Stomach (tissue), 8 donors: ENCODE measurements at regions not wholly inside any gene's neighbourhood (a gene's known extent, or its start where the extent isn't known, plus 50 kb on each side); places are given as distances from the start of the nearest gene placed in this dataset.

Experiments used
- DNase-seq, 2 donors: peaks; one replicate each; pipeline versions ENCODE4 v3.0.0 to v3.0.0-alpha.2; 2013 to 2019
- H3K27ac ChIP-seq, 5 donors: fragments of 200-600 bp in 4 of 5; sonication (generic) in 4 of 5; one replicate each; pipeline ENCODE4 v1.5.1; 2013 to 2019; ENCODE audit warnings: mild to moderate bottlenecking in 1 of 5, moderate library complexity in 1 of 5
- H3K27me3 ChIP-seq, 3 donors: fragments of 200-600 bp; sonication (generic); one replicate each; pipeline ENCODE4 v1.5.1; 2017 to 2019; ENCODE audit warnings: mixed run types in 1 of 3
- H3K36me3 ChIP-seq, 4 donors: fragments of 200-600 bp; sonication (generic); 1 replicate in 3 of 4; 2 replicates in 1 of 4; pipeline ENCODE4 v1.5.1; 2016 to 2019
- H3K4me1 ChIP-seq, 4 donors: fragments of 200-600 bp; sonication (generic); one replicate each; pipeline ENCODE4 v1.5.1; 2016 to 2019
- H3K4me3 ChIP-seq, 4 donors: fragments of 200-600 bp; sonication (generic) in 3 of 4; one replicate each; pipeline ENCODE4 v1.5.1; 2016 to 2019; ENCODE audit warnings: mild to moderate bottlenecking in 1 of 4
- H3K9me3 ChIP-seq, 4 donors: fragments of 200-600 bp; sonication (generic); one replicate each; pipeline ENCODE4 v1.5.1; 2016 to 2019
- EP300 ChIP-seq: sonication (generic); formaldehyde crosslinking; IDR thresholded peaks from one replicate; pipeline ENCODE4 v1.6.1; 2017; ENCODE audit warnings: antibody characterized with exemption
- POLR2A ChIP-seq, 4 donors: fragments of 450-650 bp; IDR thresholded peaks; one replicate each; pipeline ENCODE4 v1.6.1; 2016; ENCODE audit warnings: antibody characterized with exemption in 4 of 4, control low read depth in 2 of 4, mild to moderate bottlenecking in 1 of 4, moderate library complexity in 1 of 4
- POLR2AphosphoS5 ChIP-seq, 3 donors: sonication (generic); formaldehyde crosslinking; IDR thresholded peaks; one replicate each; pipeline ENCODE4 v1.6.1; 2016; ENCODE audit warnings: antibody characterized with exemption in 3 of 3
- WGBS, 5 donors: extraction: QIAGEN DNeasy Blood & Tissue Kit in 3 of 5; methylation state at CpG; one replicate each; pipeline versions ENCODE4 v1.1.5 to v1.1.7; 2013 to 2018; 5-methylcytosine and 5-hydroxymethylcytosine counted together
- intact Hi-C: fragments of 100-400 bp; cut with DNase I; formaldehyde crosslinking; loops from one replicate; pipeline ENCODE4 v1.15.1; 2023; ENCODE audit warnings: low total_unique reads
- TF ChIP-seq, protein P1 (sequence below), 7 experiments: fragments of 450-650 bp in 4 of 7; fragments of 200-600 bp in 3 of 7; sonication (generic) in 3 of 7; IDR thresholded peaks; one replicate each; pipeline ENCODE4 v1.5.1; 2016 to 2019; ENCODE audit warnings: antibody characterized with exemption in 7 of 7, control low read depth in 2 of 7, mild to moderate bottlenecking in 1 of 7
- donor health status: healthy with polysubstance abuse.
- donor health status: Bipolar disorder and iron deficiency.
- donor health status: healthy.

DNA sequence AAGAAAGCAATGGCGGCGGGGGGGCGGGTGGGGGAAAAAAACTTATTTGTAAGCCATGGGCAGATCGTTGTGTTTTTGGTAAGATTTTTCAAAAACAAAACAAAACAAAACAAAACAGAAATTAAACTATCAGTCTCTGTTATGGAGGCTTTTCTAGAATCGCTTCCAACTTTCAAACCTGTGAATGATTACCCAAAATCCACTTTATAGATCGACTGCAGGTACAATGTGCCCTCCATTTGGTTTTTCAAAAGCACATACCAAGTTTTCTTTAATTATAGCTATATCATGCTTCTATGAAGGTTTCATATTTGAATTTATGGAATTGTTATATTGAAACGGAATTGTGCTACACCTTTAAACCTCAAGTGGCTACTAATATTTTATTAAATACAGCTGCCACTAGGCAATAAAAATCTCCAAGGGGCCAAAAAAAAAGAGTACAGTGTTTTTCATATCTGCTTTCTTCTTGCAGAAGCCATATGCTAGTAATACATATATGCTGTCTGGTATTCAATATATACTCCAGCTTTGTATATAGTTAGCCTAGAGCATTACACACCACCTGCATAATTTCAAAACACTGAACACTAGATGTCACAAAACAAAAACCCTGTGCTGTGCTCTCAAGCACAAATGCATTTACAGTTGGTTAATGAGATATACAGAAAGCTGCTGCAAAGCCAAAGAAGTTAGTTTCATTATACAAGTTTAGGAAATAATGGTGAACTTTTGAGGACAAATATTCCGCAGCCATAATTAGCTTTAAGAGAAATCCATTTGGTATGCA, 683.8 kb upstream of the NR2F2 start:
- intact Hi-C loops = no loop called here
- TF ChIP-seq POLR2AphosphoS5 (IDR thresholded peaks at IDR 0.05) (no peak), POLR2A (IDR thresholded peaks at IDR 0.05) (no peak), EP300 (no peak)
- TF ChIP-seq, protein P1, sequence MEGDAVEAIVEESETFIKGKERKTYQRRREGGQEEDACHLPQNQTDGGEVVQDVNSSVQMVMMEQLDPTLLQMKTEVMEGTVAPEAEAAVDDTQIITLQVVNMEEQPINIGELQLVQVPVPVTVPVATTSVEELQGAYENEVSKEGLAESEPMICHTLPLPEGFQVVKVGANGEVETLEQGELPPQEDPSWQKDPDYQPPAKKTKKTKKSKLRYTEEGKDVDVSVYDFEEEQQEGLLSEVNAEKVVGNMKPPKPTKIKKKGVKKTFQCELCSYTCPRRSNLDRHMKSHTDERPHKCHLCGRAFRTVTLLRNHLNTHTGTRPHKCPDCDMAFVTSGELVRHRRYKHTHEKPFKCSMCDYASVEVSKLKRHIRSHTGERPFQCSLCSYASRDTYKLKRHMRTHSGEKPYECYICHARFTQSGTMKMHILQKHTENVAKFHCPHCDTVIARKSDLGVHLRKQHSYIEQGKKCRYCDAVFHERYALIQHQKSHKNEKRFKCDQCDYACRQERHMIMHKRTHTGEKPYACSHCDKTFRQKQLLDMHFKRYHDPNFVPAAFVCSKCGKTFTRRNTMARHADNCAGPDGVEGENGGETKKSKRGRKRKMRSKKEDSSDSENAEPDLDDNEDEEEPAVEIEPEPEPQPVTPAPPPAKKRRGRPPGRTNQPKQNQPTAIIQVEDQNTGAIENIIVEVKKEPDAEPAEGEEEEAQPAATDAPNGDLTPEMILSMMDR (IDR thresholded peaks at IDR 0.05) = no peak
- Histone ChIP-seq H3K9me3 (no peaks in the 10 kb centered on the region), H3K4me1 (peaks cover 0 to 4% (median 0%) of the 10 kb centered on the region in 4 donors), H3K27me3 (no peaks in the 10 kb centered on the region), H3K4me3 (no peak overlapping the region), H3K27ac (no peak overlapping the region), H3K36me3 (no peaks in the 10 kb centered on the region)
- WGBS, 5 donors = 75 to 86% (median 82%) methylated on average over 8 of the region's 8 CpGs
- peak in 1 of 2 donors; percentile 46 for DNase-seq

- 76 to 84% (median 82%) methylated on average over 10 of the region's 10 CpGs for WGBS, 5 donors
- TF ChIP-seq POLR2AphosphoS5 (IDR thresholded peaks at IDR 0.05) (no peak), EP300 (no peak), POLR2A (IDR thresholded peaks at IDR 0.05) (no peak)
- TF ChIP-seq, protein P1 (IDR thresholded peaks at IDR 0.05) = no peak
- Histone ChIP-seq H3K27me3 (no peaks in the 10 kb centered on the region), H3K36me3 (no peaks in the 10 kb centered on the region), H3K4me3 (no peak overlapping the region), H3K27ac (no peak overlapping the region), H3K4me1 (peaks cover 0 to 4% (median 0%) of the 10 kb centered on the region in 4 donors), H3K9me3 (no peaks in the 10 kb centered on the region)
- intact Hi-C loops = no loop called here
- DNase-seq = no peak
Observed at GRCh38 chr15:95647531-95648277, 682.8 kb upstream of the NR2F2 start.

GRCh38 chr15:95653361-95653805, 677.1 kb upstream of the NR2F2 start:
- H3K4me3 ChIP-seq = no peak overlapping the region
- H3K27ac ChIP-seq = no peak overlapping the region
- WGBS, 5 donors = 88 to 95% (median 93%) methylated on average over 8 of the region's 8 CpGs
- no peaks in the 10 kb centered on the region for H3K27me3 ChIP-seq
- TF ChIP-seq EP300 (no peak), POLR2AphosphoS5 (IDR thresholded peaks at IDR 0.05) (no peak), POLR2A (IDR thresholded peaks at IDR 0.05) (no peak)
- TF ChIP-seq, protein P1 (IDR thresholded peaks at IDR 0.05) = no peak
- no peaks in the 10 kb centered on the region for H3K9me3 ChIP-seq
- no peak for DNase-seq
- H3K36me3 ChIP-seq = no peaks in the 10 kb centered on the region
- no peaks in the 10 kb centered on the region for H3K4me1 ChIP-seq
- intact Hi-C loops = no loop called here

DNA sequence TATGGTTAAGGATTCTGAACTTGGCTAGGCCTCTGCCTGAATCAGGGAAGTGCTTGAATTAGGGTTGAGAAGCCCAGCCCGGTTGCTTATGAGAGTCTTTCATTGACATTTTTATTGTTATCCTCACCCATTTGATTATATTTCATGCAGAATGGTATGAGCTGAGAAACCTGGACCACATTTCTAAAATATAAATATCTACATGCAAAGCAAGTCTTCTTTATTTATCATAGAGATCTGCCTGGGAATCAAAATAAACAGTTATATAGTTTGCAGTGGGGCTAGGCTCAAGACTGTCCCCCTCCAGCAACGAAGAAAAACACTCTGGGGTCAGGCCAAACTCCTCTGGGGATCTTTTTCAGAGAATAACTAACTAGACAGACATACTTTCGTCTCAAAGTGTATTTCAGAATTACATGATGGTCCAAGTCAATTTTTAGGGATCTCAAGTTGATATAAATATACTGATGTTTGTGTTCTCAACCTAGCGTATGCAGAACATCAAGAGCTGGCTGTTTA, 675.4 kb upstream of the NR2F2 start:
- TF ChIP-seq EP300 (no peak), POLR2A (IDR thresholded peaks at IDR 0.05) (no peak), POLR2AphosphoS5 (IDR thresholded peaks at IDR 0.05) (no peak)
- TF ChIP-seq, protein P1 (IDR thresholded peaks at IDR 0.05) = no peak
- Histone ChIP-seq H3K27ac (no peak overlapping the region), H3K27me3 (no peaks in the 10 kb centered on the region), H3K36me3 (no peaks in the 10 kb centered on the region), H3K4me1 (no peaks in the 10 kb centered on the region), H3K4me3 (no peak overlapping the region), H3K9me3 (no peaks in the 10 kb centered on the region)
- no peak for DNase-seq
- intact Hi-C loops = no loop called here
- 53 to 73% (median 67%) methylated on average over 4 of the region's 4 CpGs for WGBS, 5 donors
